GM12878 (cell line): ENCODE measurements at regions not wholly inside any gene's neighbourhood (a gene's known extent, or its start where the extent isn't known, plus 50 kb on each side); places are given as distances from the start of the nearest gene placed in this dataset.

Experiments used
- ATAC-seq: fragments of 200-7000 bp; cut with Tn5 transposase; 3 replicates; pipeline ENCODE4 v1.9.1; 2020; ENCODE audit warnings: mild to moderate bottlenecking, moderate library complexity
- BruUV-seq: library from RNA; stranded (reverse); fragments of 400-500 nt; replicated peaks from 2 replicates; lab custom pipeline; 2021; lab: Mats Ljungman, UMichigan
- CTCF ChIA-PET: fragments of 300-600 bp; sonication (Branson Sonifier 250); formaldehyde crosslinking; extraction: SDS; loops from one replicate; lab custom pipeline; 2021; ENCODE audit warnings: inconsistent platforms; lab: Yijun Ruan, JAX
- POLR2A ChIA-PET: fragments of 350-600 bp; formaldehyde crosslinking; extraction: SDS; loops from one replicate; lab custom pipeline; 2021; ENCODE audit warnings: inconsistent platforms; lab: Charles Lee
- RAD21 ChIA-PET: fragments of 300-600 bp; sonication (Branson Sonifier 250); formaldehyde crosslinking; loops from one replicate; lab custom pipeline; 2023; ENCODE audit warnings: antibody characterized with exemption; ENCODE audit not compliant: unreplicated experiment; lab: Charles Lee
- SMC1A ChIA-PET: fragments of 300-600 bp; sonication (Branson Sonifier 250); formaldehyde crosslinking; loops from one replicate; lab custom pipeline; 2023; ENCODE audit not compliant: unreplicated experiment, uncharacterized antibody; lab: Charles Lee
- DNase-seq: peaks from one replicate; pipeline ENCODE4 v3.0.0-alpha.2; 2011; ENCODE audit warnings: low read depth, low spot score
- FAIRE-seq: peaks from 3 replicates; lab custom pipeline; 2011; peaks lifted over from hg19 to GRCh38; lab: Jason Lieb, UNC
- H2AFZ ChIP-seq: 2 replicates; pipeline ENCODE4 v1.6.0; 2011; ENCODE audit warnings: low read depth, low read length, control low read depth; ENCODE audit not compliant: control insufficient read depth
- H3K27ac ChIP-seq: 2 replicates; pipeline ENCODE4 v1.5.1; 2011; ENCODE audit warnings: control low read depth; ENCODE audit not compliant: control insufficient read depth, insufficient read depth
- H3K27me3 ChIP-seq, 2 experiments: replicated peaks in 1 of 2; 2 replicates each; pipeline versions ENCODE4 v1.6.0 to v1.6.1; 2011; ENCODE audit warnings: low read length in 1 of 2; ENCODE audit not compliant: control insufficient read depth in 2 of 2, insufficient read depth in 2 of 2
- H3K36me3 ChIP-seq, 2 experiments: 2 replicates each; pipeline ENCODE4 v1.5.1; 2011; ENCODE audit warnings: low read length in 1 of 2; ENCODE audit not compliant: control insufficient read depth in 2 of 2, insufficient read depth in 2 of 2
- H3K4me1 ChIP-seq: 2 replicates; pipeline ENCODE4 v1.6.1; 2011; ENCODE audit warnings: mild to moderate bottlenecking, low read length, moderate library complexity, mixed read lengths; ENCODE audit not compliant: control insufficient read depth, insufficient read depth
- H3K4me2 ChIP-seq: 2 replicates; pipeline ENCODE4 v1.6.0; 2011; ENCODE audit warnings: control low read depth; ENCODE audit not compliant: control insufficient read depth, insufficient read depth
- H3K4me3 ChIP-seq: fragments of 200-600 bp; sonication (generic); 2 replicates; pipeline ENCODE4 v1.5.1; 2016
- H3K79me2 ChIP-seq: 2 replicates; pipeline ENCODE4 v1.6.0; 2011; ENCODE audit warnings: low read length; ENCODE audit not compliant: control insufficient read depth, insufficient read depth
- H3K9ac ChIP-seq: 2 replicates; pipeline ENCODE4 v1.8.0; 2011; ENCODE audit warnings: low read length, control low read depth, mixed read lengths; ENCODE audit not compliant: control insufficient read depth, insufficient read depth
- H3K9me3 ChIP-seq: replicated peaks from 3 replicates; pipeline ENCODE4 v1.5.1; 2011; ENCODE audit warnings: mild to moderate bottlenecking, low read length; ENCODE audit not compliant: control insufficient read depth, insufficient read depth
- H4K20me1 ChIP-seq: 2 replicates; pipeline ENCODE4 v1.6.0; 2011; ENCODE audit not compliant: control insufficient read depth, insufficient read depth
- CBFB ChIP-seq: IDR thresholded peaks from 2 replicates; pipeline ENCODE4 v1.6.1; 2016; ENCODE audit warnings: antibody characterized with exemption, low read depth
- CBX5 ChIP-seq: sonication (generic); IDR thresholded peaks from 2 replicates; pipeline ENCODE4 v1.6.1; 2016; ENCODE audit warnings: low read depth, moderate library complexity, mild to moderate bottlenecking, inconsistent platforms
- DPF2 ChIP-seq: fragments of 450-650 bp; IDR thresholded peaks from 2 replicates; pipeline ENCODE4 v1.6.1; 2017; ENCODE audit warnings: mild to moderate bottlenecking
- GATAD2B ChIP-seq: fragments of 450-650 bp; conservative IDR thresholded peaks from 2 replicates; pipeline ENCODE4 v1.6.1; 2017; ENCODE audit warnings: low read depth, mild to moderate bottlenecking, moderate library complexity
- IRF3 ChIP-seq: fragments of 450-650 bp; IDR thresholded peaks from 2 replicates; pipeline ENCODE4 v1.6.1; 2014; ENCODE audit warnings: mild to moderate bottlenecking
- MXI1 ChIP-seq: fragments of 150-350 bp; IDR thresholded peaks from 2 replicates; pipeline ENCODE4 v1.6.1; 2011; ENCODE audit warnings: low read depth, mild to moderate bottlenecking, inconsistent platforms, low read length, improper control_type of control experiment
- RELA ChIP-seq: fragments of 450-650 bp; IDR thresholded peaks from 2 replicates; pipeline ENCODE4 v1.8.0; 2014; ENCODE audit warnings: borderline replicate concordance; ENCODE audit not compliant: partially characterized antibody
- SMC3 ChIP-seq: IDR thresholded peaks from 2 replicates; pipeline ENCODE4 v1.6.1; 2011; ENCODE audit warnings: low read length, improper control_type of control experiment, borderline replicate concordance
- SREBF2 ChIP-seq: IDR thresholded peaks from 2 replicates; pipeline ENCODE4 v1.6.1; 2012; ENCODE audit warnings: mild to moderate bottlenecking, low read length
- YY1 ChIP-seq: IDR thresholded peaks from 2 replicates; pipeline ENCODE4 v1.6.1; 2011; ENCODE audit warnings: low read depth, mild to moderate bottlenecking, low read length
- ZBED1 ChIP-seq: IDR thresholded peaks from 2 replicates; pipeline ENCODE4 v1.6.1; 2016; ENCODE audit warnings: borderline replicate concordance
- ZNF622 ChIP-seq: fragments of 450-650 bp; IDR thresholded peaks from 2 replicates; pipeline ENCODE4 v1.6.1; 2017; ENCODE audit warnings: mild to moderate bottlenecking, inconsistent platforms
- WGBS: methylation state at CpG from one replicate; pipeline ENCODE4 v1.1.6; 2016; ENCODE audit warnings: low lambda C conversion rate; ENCODE audit not compliant: insufficient replicate concordance, insufficient coverage; ENCODE audit errors: missing lambda C conversion rate; 5-methylcytosine and 5-hydroxymethylcytosine counted together
- in situ Hi-C: fragments of 300-500 bp; cut with MboI; formaldehyde crosslinking; loops from 9 replicates; pipeline ENCODE4 v1.14.3; 2018; ENCODE audit warnings: mixed read lengths
- intact Hi-C: fragments of 100-400 bp; cut with micrococcal nuclease; formaldehyde crosslinking; loops from one replicate; pipeline ENCODE4 v1.14.2; 2022; ENCODE audit not compliant: unreplicated experiment
- TF ChIP-seq, protein P1 (sequence below): fragments of 450-650 bp; IDR thresholded peaks from 2 replicates; pipeline ENCODE4 v1.6.1; 2017; ENCODE audit warnings: mild to moderate bottlenecking, low read depth, inconsistent platforms; ENCODE audit not compliant: poor library complexity, severe bottlenecking
- TF ChIP-seq, protein P2 (sequence below): fragments of 450-650 bp; formaldehyde crosslinking; IDR thresholded peaks from 2 replicates; pipeline ENCODE4 v1.5.0; 2022; ENCODE audit warnings: mild to moderate bottlenecking, missing genetic modification characterization

DNA sequence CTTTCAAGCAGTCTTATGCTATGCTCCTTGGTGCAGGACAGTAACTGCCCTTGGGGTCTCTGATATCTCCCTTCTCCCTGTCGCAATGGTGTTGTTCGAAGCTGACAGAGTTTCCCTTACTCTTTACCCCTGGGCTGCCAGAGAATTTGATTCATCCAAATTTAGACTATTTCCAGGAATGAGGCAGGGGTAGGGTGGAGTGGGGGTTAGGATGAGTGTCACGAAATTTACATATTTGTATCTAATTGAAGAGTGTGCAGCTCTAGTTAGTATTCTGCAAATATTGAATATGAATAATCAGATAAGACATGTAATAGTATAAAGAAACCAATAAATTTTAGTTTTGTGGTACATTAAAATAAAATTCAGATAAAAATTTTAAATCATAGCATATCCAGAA is 140.0 kb upstream of the LMO4 start:
- BruUV-seq: no TSS peak
- ATAC-seq (no peak), FAIRE-seq (no peak), DNase-seq (no peak)
- TF ChIP-seq CBFB: no peak
- TF ChIP-seq RELA: no peak
- no peak for TF ChIP-seq ZNF622
- no peak for TF ChIP-seq CBX5
- no peak for TF ChIP-seq SMC3
- TF ChIP-seq, protein P1, sequence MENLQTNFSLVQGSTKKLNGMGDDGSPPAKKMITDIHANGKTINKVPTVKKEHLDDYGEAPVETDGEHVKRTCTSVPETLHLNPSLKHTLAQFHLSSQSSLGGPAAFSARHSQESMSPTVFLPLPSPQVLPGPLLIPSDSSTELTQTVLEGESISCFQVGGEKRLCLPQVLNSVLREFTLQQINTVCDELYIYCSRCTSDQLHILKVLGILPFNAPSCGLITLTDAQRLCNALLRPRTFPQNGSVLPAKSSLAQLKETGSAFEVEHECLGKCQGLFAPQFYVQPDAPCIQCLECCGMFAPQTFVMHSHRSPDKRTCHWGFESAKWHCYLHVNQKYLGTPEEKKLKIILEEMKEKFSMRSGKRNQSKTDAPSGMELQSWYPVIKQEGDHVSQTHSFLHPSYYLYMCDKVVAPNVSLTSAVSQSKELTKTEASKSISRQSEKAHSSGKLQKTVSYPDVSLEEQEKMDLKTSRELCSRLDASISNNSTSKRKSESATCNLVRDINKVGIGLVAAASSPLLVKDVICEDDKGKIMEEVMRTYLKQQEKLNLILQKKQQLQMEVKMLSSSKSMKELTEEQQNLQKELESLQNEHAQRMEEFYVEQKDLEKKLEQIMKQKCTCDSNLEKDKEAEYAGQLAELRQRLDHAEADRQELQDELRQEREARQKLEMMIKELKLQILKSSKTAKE: no peak
- TF ChIP-seq MXI1: no peak
- TF ChIP-seq DPF2: no peak
- no peak for TF ChIP-seq ZBED1
- no peak for TF ChIP-seq YY1
- no peak for TF ChIP-seq GATAD2B
- TF ChIP-seq SREBF2: no peak
- TF ChIP-seq, protein P2, sequence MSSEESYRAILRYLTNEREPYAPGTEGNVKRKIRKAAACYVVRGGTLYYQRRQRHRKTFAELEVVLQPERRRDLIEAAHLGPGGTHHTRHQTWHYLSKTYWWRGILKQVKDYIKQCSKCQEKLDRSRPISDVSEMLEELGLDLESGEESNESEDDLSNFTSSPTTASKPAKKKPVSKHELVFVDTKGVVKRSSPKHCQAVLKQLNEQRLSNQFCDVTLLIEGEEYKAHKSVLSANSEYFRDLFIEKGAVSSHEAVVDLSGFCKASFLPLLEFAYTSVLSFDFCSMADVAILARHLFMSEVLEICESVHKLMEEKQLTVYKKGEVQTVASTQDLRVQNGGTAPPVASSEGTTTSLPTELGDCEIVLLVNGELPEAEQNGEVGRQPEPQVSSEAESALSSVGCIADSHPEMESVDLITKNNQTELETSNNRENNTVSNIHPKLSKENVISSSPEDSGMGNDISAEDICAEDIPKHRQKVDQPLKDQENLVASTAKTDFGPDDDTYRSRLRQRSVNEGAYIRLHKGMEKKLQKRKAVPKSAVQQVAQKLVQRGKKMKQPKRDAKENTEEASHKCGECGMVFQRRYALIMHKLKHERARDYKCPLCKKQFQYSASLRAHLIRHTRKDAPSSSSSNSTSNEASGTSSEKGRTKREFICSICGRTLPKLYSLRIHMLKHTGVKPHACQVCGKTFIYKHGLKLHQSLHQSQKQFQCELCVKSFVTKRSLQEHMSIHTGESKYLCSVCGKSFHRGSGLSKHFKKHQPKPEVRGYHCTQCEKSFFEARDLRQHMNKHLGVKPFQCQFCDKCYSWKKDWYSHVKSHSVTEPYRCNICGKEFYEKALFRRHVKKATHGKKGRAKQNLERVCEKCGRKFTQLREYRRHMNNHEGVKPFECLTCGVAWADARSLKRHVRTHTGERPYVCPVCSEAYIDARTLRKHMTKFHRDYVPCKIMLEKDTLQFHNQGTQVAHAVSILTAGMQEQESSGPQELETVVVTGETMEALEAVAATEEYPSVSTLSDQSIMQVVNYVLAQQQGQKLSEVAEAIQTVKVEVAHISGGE (CRISPR knock-in tag): no peak
- no peak for TF ChIP-seq IRF3
- 0% methylated on average over 3 of the region's 3 CpGs for WGBS
- H4K20me1 ChIP-seq: no peaks in the 10 kb centered on the region
- SMC1A ChIA-PET: no interaction called here
- RAD21 ChIA-PET: no interaction called here
- no peak overlapping the region for H3K4me2 ChIP-seq
- in situ Hi-C loops: no loop called here
- no peak overlapping the region for H3K9ac ChIP-seq
- no peaks in the 10 kb centered on the region for H3K4me1 ChIP-seq
- intact Hi-C loops: no loop called here
- H3K27me3 ChIP-seq: peaks cover 0 to 3% of the 10 kb centered on the region in 2 experiments; a peak in 1 of 4 replicates
- H3K4me3 ChIP-seq: no peak overlapping the region
- no peaks in the 10 kb centered on the region for H3K9me3 ChIP-seq
- no peaks in the 10 kb centered on the region for H3K79me2 ChIP-seq
- POLR2A ChIA-PET: interaction anchor here (0.5 kb wide), 1 partner anchor 140 kb away, joined by 3 read pairs; the partner anchor contains the start of gene LMO4
- CTCF ChIA-PET: no interaction called here
- H3K36me3 ChIP-seq: no peaks in the 10 kb centered on the region
- no peak overlapping the region for H2AFZ ChIP-seq
- H3K27ac ChIP-seq: no peak overlapping the region
